DOHH2 (cell line): ENCODE measurements at regions not wholly inside any gene's neighbourhood (a gene's known extent, or its start where the extent isn't known, plus 50 kb on each side); places are given as distances from the start of the nearest gene placed in this dataset.

ENCODE experiments used
- H3F3A ChIP-seq: fragments of 200-600 bp; sonication (generic), shearing (Covaris generic); 2 replicates; pipeline ENCODE4 v1.6.0; 2016; ENCODE audit warnings: antibody characterized with exemption, mild to moderate bottlenecking; ENCODE audit not compliant: control insufficient read depth, insufficient read depth
- H3K27ac ChIP-seq: fragments of 200-600 bp; sonication (generic); 2 replicates; pipeline ENCODE4 v1.5.1; 2014; ENCODE audit warnings: low read depth, mild to moderate bottlenecking, low read length, moderate library complexity
- H3K27me3 ChIP-seq: fragments of 200-600 bp; sonication (generic); 2 replicates; pipeline ENCODE4 v1.6.1; 2014; ENCODE audit warnings: mild to moderate bottlenecking, low read length, mixed read lengths; ENCODE audit not compliant: control insufficient read depth
- H3K36me3 ChIP-seq: fragments of 200-600 bp; sonication (generic); 2 replicates; pipeline ENCODE4 v1.6.1; 2014; ENCODE audit warnings: mild to moderate bottlenecking, low read length, moderate library complexity, mixed read lengths; ENCODE audit not compliant: control insufficient read depth
- H3K4me1 ChIP-seq: fragments of 200-600 bp; sonication (generic); 2 replicates; pipeline ENCODE4 v1.6.1; 2014; ENCODE audit warnings: mild to moderate bottlenecking, low read length, mixed read lengths; ENCODE audit not compliant: control insufficient read depth
- H3K4me2 ChIP-seq: fragments of 200-600 bp; sonication (generic); 2 replicates; pipeline ENCODE4 v1.6.0; 2014; ENCODE audit warnings: mild to moderate bottlenecking, low read length, moderate library complexity
- H3K4me3 ChIP-seq: fragments of 200-600 bp; sonication (generic); 2 replicates; pipeline ENCODE4 v1.5.1; 2014; ENCODE audit warnings: mild to moderate bottlenecking, low read length, mixed read lengths
- H3K79me2 ChIP-seq: fragments of 200-600 bp; sonication (generic); 2 replicates; pipeline ENCODE4 v1.6.1; 2014; ENCODE audit warnings: mild to moderate bottlenecking, low read length, mixed read lengths; ENCODE audit not compliant: control insufficient read depth
- H3K9me2 ChIP-seq: fragments of 200-600 bp; sonication (generic); replicated peaks from 2 replicates; pipeline ENCODE4 v1.6.1; 2014; ENCODE audit warnings: mild to moderate bottlenecking, low read length, mixed read lengths; ENCODE audit not compliant: control insufficient read depth
- H3K9me3 ChIP-seq: fragments of 200-600 bp; sonication (generic); 2 replicates; pipeline ENCODE4 v1.6.1; 2014; ENCODE audit warnings: antibody characterized with exemption, low read length, mixed read lengths; ENCODE audit not compliant: control insufficient read depth, insufficient read depth
- H4K20me1 ChIP-seq: fragments of 200-600 bp; sonication (generic); 2 replicates; pipeline ENCODE4 v1.6.0; 2014; ENCODE audit warnings: low read depth, mild to moderate bottlenecking, antibody characterized with exemption, low read length, moderate library complexity; ENCODE audit not compliant: control insufficient read depth, insufficient read depth
- CTCF ChIP-seq: fragments of 200-600 bp; sonication (generic); IDR thresholded peaks from one replicate; pipeline ENCODE4 v1.5.1; 2014; ENCODE audit warnings: antibody characterized with exemption, mild to moderate bottlenecking, low read depth, low read length; ENCODE audit not compliant: poor library complexity, severe bottlenecking
- EZH2phosphoT487 ChIP-seq: fragments of 200-600 bp; sonication (generic); IDR thresholded peaks from 2 replicates; pipeline ENCODE4 v1.6.1; 2017; ENCODE audit warnings: borderline replicate concordance, mild to moderate bottlenecking, antibody characterized with exemption, low read length, moderate library complexity, mixed read lengths

DNA sequence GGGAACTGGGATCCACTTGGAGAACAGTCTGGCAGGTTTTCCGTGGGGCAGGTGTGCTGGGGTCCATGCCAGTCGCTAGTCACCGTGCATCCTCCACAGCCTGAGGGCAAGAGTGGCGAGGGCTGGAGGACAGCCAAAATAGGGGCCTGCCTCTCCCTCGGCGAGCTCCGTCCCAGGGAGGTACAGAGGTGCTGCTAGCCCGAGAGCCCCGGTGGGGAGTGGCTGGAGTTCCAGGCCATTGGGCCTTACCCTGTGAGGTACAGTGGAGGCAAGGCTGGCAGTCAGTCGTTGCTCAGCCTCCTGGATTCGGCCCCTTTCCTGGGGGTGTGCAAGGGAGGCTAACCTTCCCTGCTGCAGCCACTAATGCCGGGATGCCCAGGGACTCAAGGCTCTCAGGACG is 406.6 kb downstream of the CMPK2 start:
- H3K27me3 ChIP-seq, result no peaks in the 10 kb centered on the region
- no peaks in the 10 kb centered on the region; the same call in 1 of the 2 replicates for H3K9me3 ChIP-seq
- H3K4me3 ChIP-seq, result no peak overlapping the region
- no peaks in the 10 kb centered on the region for H3K79me2 ChIP-seq
- no peaks in the 10 kb centered on the region for H3K9me2 ChIP-seq
- H3F3A ChIP-seq, result no peaks in the 10 kb centered on the region
- H3K4me1 ChIP-seq, result no peaks in the 10 kb centered on the region
- H3K27ac ChIP-seq, result no peak overlapping the region
- no peak for TF ChIP-seq CTCF
- TF ChIP-seq EZH2phosphoT487, result no peak
- no peak overlapping the region for H3K4me2 ChIP-seq
- H4K20me1 ChIP-seq, result no peaks in the 10 kb centered on the region
- no peaks in the 10 kb centered on the region for H3K36me3 ChIP-seq

DNA sequence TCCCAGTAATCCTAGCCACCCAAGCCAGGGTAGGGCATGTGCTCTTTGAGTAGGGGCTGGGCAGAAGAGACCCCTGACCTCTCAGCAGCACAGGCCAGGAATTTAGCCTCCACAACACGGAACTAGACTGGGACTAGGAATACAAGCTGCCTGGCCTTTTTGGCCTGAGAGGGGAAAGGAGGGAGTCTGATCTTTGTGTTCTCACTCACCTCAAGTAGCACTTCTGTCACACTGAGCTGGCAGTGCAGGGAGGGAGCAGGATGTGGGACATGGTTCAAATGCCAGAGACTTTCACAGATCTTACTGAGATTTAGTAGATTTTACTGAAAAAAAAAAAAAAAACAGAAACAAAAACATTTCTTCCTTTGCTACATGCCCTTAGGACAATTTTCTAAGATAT is 395.2 kb downstream of the CMPK2 start:
- Histone ChIP-seq H3K36me3 (no peaks in the 10 kb centered on the region), H3K27me3 (no peaks in the 10 kb centered on the region), H3K9me3 (peaks cover 3% of the 10 kb centered on the region; the same call in 1 of the 2 replicates), H4K20me1 (no peaks in the 10 kb centered on the region), H3K4me2 (no peak overlapping the region), H3K9me2 (no peaks in the 10 kb centered on the region), H3K27ac (no peak overlapping the region), H3F3A (no peaks in the 10 kb centered on the region), H3K4me3 (no peak overlapping the region), H3K4me1 (peaks cover 12% of the 10 kb centered on the region), H3K79me2 (no peaks in the 10 kb centered on the region)
- TF ChIP-seq CTCF (no peak), EZH2phosphoT487 (no peak)

- H3K4me1 ChIP-seq, result peaks cover 12% of the 10 kb centered on the region
- no peaks in the 10 kb centered on the region for H3K36me3 ChIP-seq
- H4K20me1 ChIP-seq, result no peaks in the 10 kb centered on the region
- no peaks in the 10 kb centered on the region for H3F3A ChIP-seq
- H3K4me2 ChIP-seq, result no peak overlapping the region; the same call in 1 of the 2 replicates
- H3K9me2 ChIP-seq, result no peaks in the 10 kb centered on the region
- peaks cover 2% of the 10 kb centered on the region; the same call in 1 of the 2 replicates for H3K9me3 ChIP-seq
- no peak for TF ChIP-seq CTCF
- TF ChIP-seq EZH2phosphoT487, result no peak
- no peaks in the 10 kb centered on the region for H3K27me3 ChIP-seq
- H3K79me2 ChIP-seq, result no peaks in the 10 kb centered on the region
- H3K4me3 ChIP-seq, result no peak overlapping the region
- no peak overlapping the region for H3K27ac ChIP-seq
Measured at GRCh38 chr2:6471419-6471818, 394.3 kb downstream of the CMPK2 start.
